HL-60 (cell line): ENCODE measurements at regions not wholly inside any gene's neighbourhood (a gene's known extent, or its start where the extent isn't known, plus 50 kb on each side); places are given as distances from the start of the nearest gene placed in this dataset.

Experiments used
- POLR2AphosphoS5 ChIP-seq: IDR thresholded peaks from 2 replicates; pipeline ENCODE4 v1.6.1; 2012; ENCODE audit warnings: low read depth
- TF ChIP-seq, protein P1 (sequence below): IDR thresholded peaks from 2 replicates; pipeline ENCODE4 v1.6.1; 2012; ENCODE audit warnings: low read depth; ENCODE audit not compliant: insufficient replicate concordance

GRCh38 chr16:11449716-11450115, 104.5 kb downstream of the RMI2 start:
- TF ChIP-seq, protein P1, sequence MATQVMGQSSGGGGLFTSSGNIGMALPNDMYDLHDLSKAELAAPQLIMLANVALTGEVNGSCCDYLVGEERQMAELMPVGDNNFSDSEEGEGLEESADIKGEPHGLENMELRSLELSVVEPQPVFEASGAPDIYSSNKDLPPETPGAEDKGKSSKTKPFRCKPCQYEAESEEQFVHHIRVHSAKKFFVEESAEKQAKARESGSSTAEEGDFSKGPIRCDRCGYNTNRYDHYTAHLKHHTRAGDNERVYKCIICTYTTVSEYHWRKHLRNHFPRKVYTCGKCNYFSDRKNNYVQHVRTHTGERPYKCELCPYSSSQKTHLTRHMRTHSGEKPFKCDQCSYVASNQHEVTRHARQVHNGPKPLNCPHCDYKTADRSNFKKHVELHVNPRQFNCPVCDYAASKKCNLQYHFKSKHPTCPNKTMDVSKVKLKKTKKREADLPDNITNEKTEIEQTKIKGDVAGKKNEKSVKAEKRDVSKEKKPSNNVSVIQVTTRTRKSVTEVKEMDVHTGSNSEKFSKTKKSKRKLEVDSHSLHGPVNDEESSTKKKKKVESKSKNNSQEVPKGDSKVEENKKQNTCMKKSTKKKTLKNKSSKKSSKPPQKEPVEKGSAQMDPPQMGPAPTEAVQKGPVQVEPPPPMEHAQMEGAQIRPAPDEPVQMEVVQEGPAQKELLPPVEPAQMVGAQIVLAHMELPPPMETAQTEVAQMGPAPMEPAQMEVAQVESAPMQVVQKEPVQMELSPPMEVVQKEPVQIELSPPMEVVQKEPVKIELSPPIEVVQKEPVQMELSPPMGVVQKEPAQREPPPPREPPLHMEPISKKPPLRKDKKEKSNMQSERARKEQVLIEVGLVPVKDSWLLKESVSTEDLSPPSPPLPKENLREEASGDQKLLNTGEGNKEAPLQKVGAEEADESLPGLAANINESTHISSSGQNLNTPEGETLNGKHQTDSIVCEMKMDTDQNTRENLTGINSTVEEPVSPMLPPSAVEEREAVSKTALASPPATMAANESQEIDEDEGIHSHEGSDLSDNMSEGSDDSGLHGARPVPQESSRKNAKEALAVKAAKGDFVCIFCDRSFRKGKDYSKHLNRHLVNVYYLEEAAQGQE: no peak
- no peak for TF ChIP-seq POLR2AphosphoS5
